Right lobe of liver (tissue), 4 donors: ENCODE measurements at regions not wholly inside any gene's neighbourhood (a gene's known extent, or its start where the extent isn't known, plus 50 kb on each side); places are given as distances from the start of the nearest gene placed in this dataset.

Experiments
- POLR2A ChIP-seq: fragments of 450-650 bp; IDR thresholded peaks from one replicate; pipeline ENCODE4 v1.6.1; 2017; ENCODE audit warnings: antibody characterized with exemption, mild to moderate bottlenecking
- TF ChIP-seq, protein P1 (sequence below), 4 donors: fragments of 200-600 bp in 3 of 4; fragments of 450-650 bp in 1 of 4; IDR thresholded peaks; one replicate each; pipeline versions ENCODE4 v1.5.1 to v1.8.0; 2016 to 2022; ENCODE audit warnings: antibody characterized with exemption in 4 of 4, mild to moderate bottlenecking in 2 of 4
- donor health status: DM: no; HTN: no; CAD: no.
- donor health status: DM: no; HTN: no; CAD: no.
- donor health status: DM: no; HTN: yes; CAD: no.

DNA sequence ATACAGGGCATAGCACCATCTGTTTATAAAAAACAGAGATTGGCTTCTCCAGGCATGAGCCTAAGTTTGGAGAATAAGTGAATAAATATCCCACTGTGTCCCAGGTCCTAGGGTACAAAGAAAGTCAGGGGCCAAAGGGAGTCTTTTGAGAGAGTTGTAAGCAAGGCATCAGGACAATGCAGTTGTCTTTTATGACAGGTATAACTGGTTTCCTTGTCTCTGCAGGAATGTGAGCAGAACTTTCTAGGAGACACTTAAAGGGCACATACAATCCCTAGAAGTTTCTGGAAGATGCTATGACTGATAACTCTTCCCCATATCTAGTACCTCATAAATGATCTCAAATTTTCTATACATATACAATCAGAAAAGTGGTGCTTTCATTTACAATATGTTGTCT, 245.6 kb upstream of the RGMB start:
- TF ChIP-seq POLR2A = no peak
- TF ChIP-seq, protein P1, sequence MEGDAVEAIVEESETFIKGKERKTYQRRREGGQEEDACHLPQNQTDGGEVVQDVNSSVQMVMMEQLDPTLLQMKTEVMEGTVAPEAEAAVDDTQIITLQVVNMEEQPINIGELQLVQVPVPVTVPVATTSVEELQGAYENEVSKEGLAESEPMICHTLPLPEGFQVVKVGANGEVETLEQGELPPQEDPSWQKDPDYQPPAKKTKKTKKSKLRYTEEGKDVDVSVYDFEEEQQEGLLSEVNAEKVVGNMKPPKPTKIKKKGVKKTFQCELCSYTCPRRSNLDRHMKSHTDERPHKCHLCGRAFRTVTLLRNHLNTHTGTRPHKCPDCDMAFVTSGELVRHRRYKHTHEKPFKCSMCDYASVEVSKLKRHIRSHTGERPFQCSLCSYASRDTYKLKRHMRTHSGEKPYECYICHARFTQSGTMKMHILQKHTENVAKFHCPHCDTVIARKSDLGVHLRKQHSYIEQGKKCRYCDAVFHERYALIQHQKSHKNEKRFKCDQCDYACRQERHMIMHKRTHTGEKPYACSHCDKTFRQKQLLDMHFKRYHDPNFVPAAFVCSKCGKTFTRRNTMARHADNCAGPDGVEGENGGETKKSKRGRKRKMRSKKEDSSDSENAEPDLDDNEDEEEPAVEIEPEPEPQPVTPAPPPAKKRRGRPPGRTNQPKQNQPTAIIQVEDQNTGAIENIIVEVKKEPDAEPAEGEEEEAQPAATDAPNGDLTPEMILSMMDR (IDR thresholded peaks at IDR 0.05) = no peak
